ENCODE measurements at regions not wholly inside any gene's neighbourhood (a gene's known extent, or its start where the extent isn't known, plus 50 kb on each side); places are given as distances from the start of the nearest gene placed in this dataset.

- no peak for DNase-seq (ENCODE audit: low spot score)
These were observed 362.4 kb upstream of the ZNF385D start for GRCh38 chr3:22113453-22113852.

- DNase-seq (ENCODE audit: low spot score) = no peak
These were observed 364.6 kb upstream of the ZNF385D start for GRCh38 chr3:22115581-22115980.

GRCh38 chr3:22117091-22117490 is 366.1 kb upstream of the ZNF385D start:
- no peak for DNase-seq (ENCODE audit: low spot score)

GRCh38 chr3:22117751-22118346 is 366.8 kb upstream of the ZNF385D start:
- peak; percentile 25 for DNase-seq (ENCODE audit: low spot score)

- DNase-seq (ENCODE audit: low spot score) = no peak
These were observed 367.5 kb upstream of the ZNF385D start for GRCh38 chr3:22118542-22118941.

- DNase-seq (ENCODE audit: low spot score) = no peak
These were observed 370.2 kb upstream of the ZNF385D start for GRCh38 chr3:22121068-22121701.

- no peak for DNase-seq (ENCODE audit: low spot score)
These were observed 371.6 kb upstream of the ZNF385D start for GRCh38 chr3:22122567-22122966.

- DNase-seq (ENCODE audit: low spot score) = no peak
These were observed 378.1 kb upstream of the ZNF385D start for GRCh38 chr3:22129101-22129500.

- DNase-seq (ENCODE audit: low spot score) = no peak
These were observed 390.8 kb upstream of the ZNF385D start for GRCh38 chr3:22141769-22142168.

- DNase-seq (ENCODE audit: low spot score) = no peak
These were observed 396.2 kb upstream of the ZNF385D start for GRCh38 chr3:22147161-22147560.

GRCh38 chr3:22156868-22157267 is 405.9 kb upstream of the ZNF385D start:
- no peak for DNase-seq (ENCODE audit: low spot score)

GRCh38 chr3:22157848-22158247 is 406.8 kb upstream of the ZNF385D start:
- no peak for DNase-seq (ENCODE audit: low spot score)

- DNase-seq (ENCODE audit: low spot score) = no peak
These were observed 408.1 kb upstream of the ZNF385D start for GRCh38 chr3:22159004-22159695.

GRCh38 chr3:22161315-22161714 is 410.3 kb upstream of the ZNF385D start:
- DNase-seq (ENCODE audit: low spot score) = no peak

- DNase-seq (ENCODE audit: low spot score) = no peak
These were observed 419.4 kb upstream of the ZNF385D start for GRCh38 chr3:22170370-22170769.

GRCh38 chr3:22172964-22173363 is 422.0 kb upstream of the ZNF385D start:
- DNase-seq (ENCODE audit: low spot score) = no peak

GRCh38 chr3:22175947-22176346 is 424.9 kb upstream of the ZNF385D start:
- DNase-seq (ENCODE audit: low spot score) = no peak

GRCh38 chr3:22176911-22177310 is 425.9 kb upstream of the ZNF385D start:
- DNase-seq (ENCODE audit: low spot score) = no peak

- DNase-seq (ENCODE audit: low spot score) = no peak
These were observed 438.6 kb upstream of the ZNF385D start for GRCh38 chr3:22189616-22190015.

GRCh38 chr3:22199095-22199494 is 448.1 kb upstream of the ZNF385D start:
- no peak for DNase-seq (ENCODE audit: low spot score)

- no peak for DNase-seq (ENCODE audit: low spot score)
These were observed 457.8 kb upstream of the ZNF385D start for GRCh38 chr3:22208844-22209243.

- DNase-seq (ENCODE audit: low spot score) = no peak
These were observed 458.6 kb upstream of the ZNF385D start for GRCh38 chr3:22209578-22209977.

GRCh38 chr3:22210693-22211092 is 459.7 kb upstream of the ZNF385D start:
- no peak for DNase-seq (ENCODE audit: low spot score)

GRCh38 chr3:22216601-22217000 is 465.6 kb upstream of the ZNF385D start:
- no peak for DNase-seq (ENCODE audit: low spot score)

Measured in kidney capillary endothelial cell (primary cell).